C4-2B (cell line): ENCODE measurements at regions not wholly inside any gene's neighbourhood (a gene's known extent, or its start where the extent isn't known, plus 50 kb on each side); places are given as distances from the start of the nearest gene placed in this dataset.

Experiments
- H3K27ac ChIP-seq: fragments of 450-650 bp; 2 replicates; pipeline ENCODE4 v1.5.1; 2017
- CTCF ChIP-seq: fragments of 450-650 bp; conservative IDR thresholded peaks from 2 replicates; pipeline ENCODE4 v1.5.1; 2017; ENCODE audit warnings: mild to moderate bottlenecking
- ZFX ChIP-seq: fragments of 450-650 bp; IDR thresholded peaks from 2 replicates; pipeline ENCODE4 v1.6.1; 2017

- TF ChIP-seq ZFX (no peak), CTCF (no peak)
- no peak overlapping the region for H3K27ac ChIP-seq
These were observed 1268.9 kb downstream of the BRD1 start for GRCh38 chr22:48558606-48559402.

- H3K27ac ChIP-seq = no peak overlapping the region
- TF ChIP-seq CTCF = no peak
- TF ChIP-seq ZFX = no peak
These were observed 1269.7 kb downstream of the BRD1 start for GRCh38 chr22:48558016-48558415.

GRCh38 chr22:48557473-48557872 is 1270.2 kb downstream of the BRD1 start:
- TF ChIP-seq ZFX (no peak), CTCF (no peak)
- H3K27ac ChIP-seq = no peak overlapping the region

- TF ChIP-seq ZFX (no peak), CTCF (no peak)
- H3K27ac ChIP-seq = no peak overlapping the region
These were observed 1270.9 kb downstream of the BRD1 start for GRCh38 chr22:48556751-48557150.

GRCh38 chr22:48556222-48556621 is 1271.5 kb downstream of the BRD1 start:
- TF ChIP-seq CTCF (no peak), ZFX (no peak)
- no peak overlapping the region for H3K27ac ChIP-seq

- H3K27ac ChIP-seq = no peak overlapping the region
- TF ChIP-seq ZFX (no peak), CTCF (no peak; the same call in 1 of the 2 replicates)
These were observed 1272.1 kb downstream of the BRD1 start for GRCh38 chr22:48555606-48556005.

GRCh38 chr22:48554893-48555572 is 1272.6 kb downstream of the BRD1 start:
- no peak overlapping the region for H3K27ac ChIP-seq
- TF ChIP-seq CTCF (no peak; the same call in 1 of the 2 replicates), ZFX (no peak)
